ENCODE measurements at regions not wholly inside any gene's neighbourhood (a gene's known extent, or its start where the extent isn't known, plus 50 kb on each side); places are given as distances from the start of the nearest gene placed in this dataset.

DNA sequence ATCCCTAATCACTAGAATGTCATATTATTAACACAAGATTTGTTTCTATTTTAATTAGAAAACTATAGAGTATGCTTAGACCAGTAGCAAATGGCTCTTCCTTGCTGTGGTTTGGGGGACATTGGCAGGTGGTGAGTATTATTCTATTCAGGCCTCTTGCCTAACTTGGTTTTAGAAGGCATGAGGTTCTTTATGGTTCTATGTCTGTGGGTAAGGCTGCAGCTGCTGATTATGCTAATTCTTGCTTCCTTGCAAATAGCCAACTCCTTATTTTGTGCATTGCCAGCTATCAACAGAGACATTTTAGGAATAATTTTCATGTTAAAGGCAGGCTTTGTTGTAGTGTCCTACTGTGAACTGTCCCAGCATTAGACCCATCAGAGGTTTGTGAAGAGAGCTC, 1344.9 kb downstream of the UQCRFS1 start:
- no peak overlapping the region for H2BK20ac ChIP-seq (ENCODE audit: low read depth, low read length, poor library complexity, severe bottlenecking)
- H3K27ac Mint-ChIP-seq, result no peak overlapping the region
- H3K36me3 Mint-ChIP-seq (ENCODE audit: insufficient read depth in 1 of 3, low read depth in 3 of 3), result peaks cover 0 to 25% (median 9%) of the 10 kb centered on the region in 3 experiments; a peak in 5 of 7 replicates
- no peak overlapping the region for H2BK120ac ChIP-seq (ENCODE audit: low read depth, low read length, poor library complexity, severe bottlenecking)
- H3K56ac ChIP-seq (ENCODE audit: insufficient read length, low read depth, low read length), result no peak overlapping the region
- no peaks in the 10 kb centered on the region for H3K27me3 ChIP-seq (ENCODE audit: insufficient read depth, low read length)
- H3K14ac ChIP-seq (ENCODE audit: insufficient read depth, low read length), result no peak overlapping the region
- no peak overlapping the region for H2AK5ac ChIP-seq (ENCODE audit: insufficient read length, low read length)
- no peak overlapping the region for H3K9ac ChIP-seq (ENCODE audit: extremely low read depth, insufficient read length, low read length)
- no peak overlapping the region for H4K5ac ChIP-seq (ENCODE audit: insufficient read length, low read depth, low read length)
- H2BK12ac ChIP-seq (ENCODE audit: insufficient read length, low read depth, low read length), result no peak overlapping the region
- no peak for DNase-seq
- no peaks in the 10 kb centered on the region for H3K23me2 ChIP-seq (ENCODE audit: insufficient read length, low read depth, low read length, poor library complexity, severe bottlenecking)
- H4K20me1 ChIP-seq (ENCODE audit: control insufficient read depth, insufficient read depth, insufficient read length), result no peaks in the 10 kb centered on the region
- no peaks in the 10 kb centered on the region for H3K79me2 ChIP-seq (ENCODE audit: insufficient read depth, low read length)
- H3K9me3 ChIP-seq (ENCODE audit: control insufficient read depth, low read depth, low read length), result peaks cover 56% of the 10 kb centered on the region
- H3K27me3 Mint-ChIP-seq (ENCODE audit: low read depth), result peaks cover 6% of the 10 kb centered on the region
- no peak overlapping the region for H3K23ac ChIP-seq (ENCODE audit: insufficient read length, low read depth, low read length)
- H3K27ac ChIP-seq (ENCODE audit: insufficient read length, low read depth, low read length), result no peak overlapping the region
- no peak overlapping the region for H2AFZ ChIP-seq (ENCODE audit: low read length)
- H3K79me1 ChIP-seq (ENCODE audit: insufficient read depth, low read depth, low read length, poor library complexity, severe bottlenecking), result no peaks in the 10 kb centered on the region
- H2BK5ac ChIP-seq (ENCODE audit: insufficient read length, low read length), result no peak overlapping the region
- no peak overlapping the region for H3K4me3 Mint-ChIP-seq
- TF ChIP-seq CTCF (conservative IDR thresholded peaks at IDR 0.05), result no peak
- H2BK15ac ChIP-seq (ENCODE audit: low read depth, low read length), result no peak overlapping the region
- H3T11ph ChIP-seq (ENCODE audit: low read length), result no peak overlapping the region
- H3K4ac ChIP-seq (ENCODE audit: low read depth, low read length), result no peak overlapping the region
- H4K8ac ChIP-seq (replicated peaks; ENCODE audit: insufficient read length, low read depth, low read length), result no peak overlapping the region
- no peak overlapping the region for H3K4me2 ChIP-seq (ENCODE audit: insufficient read depth, insufficient read length, low read length)
- H3K18ac ChIP-seq (ENCODE audit: insufficient read length, low read depth, low read length), result no peak overlapping the region
- H4K91ac ChIP-seq (ENCODE audit: insufficient read length, low read depth, low read length), result no peak overlapping the region
- H3K9me3 Mint-ChIP-seq, result peaks cover 88 to 91% of the 10 kb centered on the region in 2 experiments
- H3K4me1 ChIP-seq (ENCODE audit: insufficient read depth, low read length), result no peaks in the 10 kb centered on the region
- no peaks in the 10 kb centered on the region for H3K4me1 Mint-ChIP-seq
